ENCODE measurements at regions not wholly inside any gene's neighbourhood (a gene's known extent, or its start where the extent isn't known, plus 50 kb on each side); places are given as distances from the start of the nearest gene placed in this dataset.

GRCh38 chr13:107553838-107554237 lies 661.5 kb downstream of the LIG4 start:
- DNase-seq = no peak

DNA sequence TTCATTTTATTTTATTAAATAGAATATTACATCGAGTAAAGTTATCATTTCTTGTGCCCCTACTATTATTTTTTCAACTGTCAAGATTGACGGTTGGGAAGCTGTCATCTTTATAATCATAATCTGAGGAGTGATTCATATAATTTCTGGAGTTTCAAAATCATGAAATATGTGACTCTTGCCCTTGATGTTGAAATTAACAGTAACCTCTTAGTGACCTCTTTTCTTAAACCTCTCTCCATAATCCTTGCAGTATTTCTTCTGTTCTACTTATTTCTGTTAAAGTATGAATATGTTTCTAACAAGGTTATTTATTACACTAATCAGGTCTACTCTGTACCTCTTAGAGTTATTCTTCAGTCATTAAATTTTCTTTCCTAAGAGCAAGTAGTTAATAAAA lies 663.8 kb downstream of the LIG4 start:
- DNase-seq = no peak

- DNase-seq = no peak
Observed at GRCh38 chr13:107548338-107548737, 667.0 kb downstream of the LIG4 start.

- no peak for DNase-seq
Observed at GRCh38 chr13:107545946-107546502, 669.3 kb downstream of the LIG4 start.

GRCh38 chr13:107534548-107534947 lies 680.8 kb downstream of the LIG4 start:
- no peak for DNase-seq

- no peak for DNase-seq
Observed at GRCh38 chr13:107531816-107532215, 683.5 kb downstream of the LIG4 start.

DNA sequence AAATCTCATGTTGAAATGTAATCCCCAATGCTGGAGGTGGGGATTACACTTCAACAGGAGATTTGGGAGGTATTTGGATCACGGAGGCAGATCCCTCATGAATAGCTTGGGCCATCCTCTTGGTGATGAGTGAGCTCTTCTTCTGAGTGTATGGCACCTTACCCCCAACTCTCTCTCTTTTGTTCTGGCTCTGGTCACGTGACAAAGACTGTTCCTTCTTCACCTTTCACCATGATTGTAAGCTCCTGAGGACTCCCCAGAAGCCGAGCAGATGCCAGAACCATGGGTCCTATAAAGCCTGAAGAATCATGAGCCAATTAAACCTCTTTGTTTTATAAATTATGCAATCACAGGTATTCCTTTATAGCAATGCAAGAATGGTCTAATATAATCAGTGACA lies 684.2 kb downstream of the LIG4 start:
- no peak for DNase-seq

DNA sequence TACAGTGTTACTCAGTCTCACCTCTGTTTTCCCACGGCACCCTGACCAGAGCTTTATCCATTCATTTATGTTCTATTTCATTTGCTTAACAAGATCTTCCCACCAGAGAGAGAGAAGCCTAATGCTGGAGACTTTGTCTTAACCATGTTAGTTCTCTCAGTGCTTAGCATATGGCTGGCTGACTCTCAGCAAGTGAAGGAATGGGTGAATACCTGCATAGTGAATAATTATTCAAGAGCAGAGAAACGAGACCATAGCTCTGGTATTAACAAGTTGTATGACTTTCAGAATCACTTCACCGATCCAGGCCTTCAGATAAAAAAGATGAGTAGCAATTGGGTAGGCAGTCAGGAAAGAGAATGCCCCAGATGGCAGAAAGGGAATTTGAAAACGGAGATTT lies 686.3 kb downstream of the LIG4 start:
- no peak for DNase-seq

GRCh38 chr13:107518780-107519179 lies 696.6 kb downstream of the LIG4 start:
- no peak for DNase-seq

- no peak for DNase-seq
Observed at GRCh38 chr13:107518292-107518691, 697.0 kb downstream of the LIG4 start.

DNA sequence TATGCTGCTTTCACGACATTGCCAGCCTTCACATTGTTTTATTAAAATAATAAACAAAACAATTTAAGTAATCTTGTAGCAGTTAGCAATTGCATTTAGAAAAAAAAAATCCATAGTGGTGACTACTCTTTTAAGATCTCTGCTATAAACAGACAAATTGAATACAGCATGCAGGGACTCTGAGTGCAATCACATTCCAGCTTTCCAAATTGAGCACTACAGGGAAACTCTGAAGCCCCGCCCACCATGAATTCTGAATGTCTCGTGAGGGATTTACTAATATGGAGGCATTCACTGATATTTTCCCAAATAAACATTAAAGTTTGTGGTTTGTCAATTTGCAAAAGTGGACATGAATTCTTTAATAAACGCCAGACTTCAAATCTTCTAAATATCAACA lies 698.8 kb downstream of the LIG4 start:
- no peak for DNase-seq

DNA sequence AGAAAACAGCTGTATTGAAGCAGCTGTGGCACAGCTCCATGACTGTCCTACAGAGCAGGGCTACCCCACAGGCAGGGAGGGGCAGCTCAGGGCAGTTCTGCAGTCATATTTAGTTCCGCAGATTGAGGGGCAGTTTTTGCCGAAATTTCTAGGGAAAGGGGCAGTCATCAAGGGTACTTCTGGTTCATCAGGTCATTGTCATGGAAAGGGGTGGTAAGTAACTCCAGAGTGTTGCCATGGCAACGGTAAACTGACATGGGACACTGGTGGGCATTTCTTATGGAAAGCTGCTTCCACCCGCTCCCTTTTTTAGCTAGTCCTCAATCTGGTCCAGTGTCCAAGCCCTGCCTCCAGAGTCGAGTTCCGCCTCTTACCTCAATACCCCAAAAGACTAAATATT lies 702.8 kb downstream of the LIG4 start:
- DNase-seq = no peak

- DNase-seq = no peak
Observed at GRCh38 chr13:107497661-107498060, 717.7 kb downstream of the LIG4 start.

DNA sequence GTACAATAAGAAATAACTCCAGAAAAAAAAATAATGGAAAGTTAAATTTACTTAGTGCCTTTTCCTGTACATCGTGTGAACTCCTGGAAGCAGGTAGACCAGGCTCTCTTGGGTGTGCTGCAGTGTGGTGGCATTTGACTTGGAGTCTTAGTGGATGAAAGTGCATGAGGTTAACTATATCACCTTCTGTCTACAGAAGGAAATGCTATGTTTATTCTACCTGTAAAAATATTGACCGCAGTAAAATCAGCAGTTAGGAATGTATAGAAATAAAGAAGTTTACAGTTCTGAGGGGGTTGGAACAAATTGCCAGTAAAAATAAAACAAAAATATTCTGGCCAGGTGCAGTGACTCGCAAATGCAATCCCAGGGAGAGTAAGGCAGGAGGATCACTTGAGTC lies 722.1 kb downstream of the LIG4 start:
- no peak for DNase-seq

DNA sequence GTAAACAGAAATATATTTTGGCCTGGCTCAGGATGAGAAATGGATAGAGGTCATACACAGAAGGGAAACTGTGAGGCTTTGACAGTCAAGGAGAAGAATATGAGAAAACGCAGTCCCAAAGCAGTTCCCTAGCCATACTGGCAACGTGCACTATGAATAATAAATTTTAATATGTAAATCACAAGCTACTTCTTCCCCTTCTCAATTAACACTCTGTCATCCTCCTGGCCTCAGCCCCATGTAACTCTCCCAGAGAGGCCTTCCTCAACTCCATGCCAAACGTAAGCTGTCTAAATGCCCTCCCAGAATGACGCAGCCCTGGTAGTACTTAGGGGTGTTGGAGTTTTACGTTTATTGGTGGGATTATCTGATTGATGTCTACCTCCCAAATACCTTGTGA lies 732.6 kb downstream of the LIG4 start:
- DNase-seq = no peak

GRCh38 chr13:107480130-107480529 lies 735.2 kb downstream of the LIG4 start:
- no peak for DNase-seq

- no peak for DNase-seq
Observed at GRCh38 chr13:107477772-107478379, 737.5 kb downstream of the LIG4 start.

- no peak for DNase-seq
Observed at GRCh38 chr13:107475753-107476453, 739.4 kb downstream of the LIG4 start.

DNA sequence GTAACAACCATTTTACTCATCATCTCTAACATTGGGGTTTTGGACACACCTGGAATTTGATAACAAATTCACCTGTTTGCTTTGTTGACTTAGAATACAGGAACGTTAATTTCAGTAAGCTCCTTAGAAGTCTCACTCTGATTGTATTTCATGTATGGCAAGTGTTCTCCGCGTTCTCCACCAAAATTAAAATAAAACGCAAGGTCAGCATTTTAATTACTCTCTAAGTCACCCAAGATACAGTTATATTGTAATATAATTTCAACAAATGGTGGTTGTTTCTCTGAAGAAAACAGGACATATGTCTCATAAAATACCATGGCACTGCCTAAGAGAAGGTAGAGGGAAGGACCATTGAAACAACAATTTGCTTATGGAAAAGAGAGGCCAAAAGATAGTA lies 742.1 kb downstream of the LIG4 start:
- DNase-seq = no peak

- DNase-seq = peak in 1 of 2 experiments; percentile 1
Observed at GRCh38 chr13:107466326-107467099, 748.8 kb downstream of the LIG4 start.

GRCh38 chr13:107462501-107462900 lies 752.8 kb downstream of the LIG4 start:
- DNase-seq = no peak

- no peak for DNase-seq
Observed at GRCh38 chr13:107461751-107462150, 753.6 kb downstream of the LIG4 start.

GRCh38 chr13:107459430-107459829 lies 755.9 kb downstream of the LIG4 start:
- no peak for DNase-seq

GRCh38 chr13:107458269-107458668 lies 757.1 kb downstream of the LIG4 start:
- DNase-seq = no peak
